IMR-90 (cell line): ENCODE measurements at regions not wholly inside any gene's neighbourhood (a gene's known extent, or its start where the extent isn't known, plus 50 kb on each side); places are given as distances from the start of the nearest gene placed in this dataset.

Experiments used
- ATAC-seq: fragments of 200-7000 bp; cut with Tn5 transposase; 2 replicates; pipeline ENCODE4 v1.9.1; 2020; ENCODE audit warnings: low read depth, mild to moderate bottlenecking, moderate library complexity
- BruUV-seq: library from RNA; stranded (reverse); fragments of 400-500 nt; replicated peaks from 2 replicates; lab custom pipeline; 2021; lab: Mats Ljungman, UMichigan
- CTCF ChIA-PET: fragments of 300-600 bp; formaldehyde crosslinking; extraction: SDS; loops from one replicate; lab custom pipeline; 2021; ENCODE audit warnings: antibody characterized with exemption; lab: Yijun Ruan, JAX
- POLR2A ChIA-PET: fragments of 300-600 bp; sonication (Branson Sonifier 250); formaldehyde crosslinking; loops from one replicate; lab custom pipeline; 2022; ENCODE audit warnings: antibody characterized with exemption; ENCODE audit not compliant: unreplicated experiment; lab: Charles Lee
- DNase-seq: peaks from one replicate; pipeline ENCODE4 v3.0.0; 2013
- H2AFZ ChIP-seq: replicated peaks from 2 replicates; pipeline ENCODE3; 2013; ENCODE audit warnings: low read length, mild to moderate bottlenecking; ENCODE audit not compliant: poor library complexity
- H2AK5ac ChIP-seq: 2 replicates; pipeline ENCODE4 v1.6.1; 2013; ENCODE audit warnings: low read depth, low read length, inconsistent platforms
- H2AK9ac ChIP-seq: replicated peaks from 2 replicates; pipeline ENCODE3; 2013; ENCODE audit warnings: mild to moderate bottlenecking, low read depth, low read length, moderate library complexity; ENCODE audit not compliant: poor library complexity
- H2BK120ac ChIP-seq: 2 replicates; pipeline ENCODE4 v1.6.1; 2013; ENCODE audit warnings: low read depth, low read length, inconsistent platforms
- H2BK15ac ChIP-seq: 3 replicates; pipeline ENCODE4 v1.6.1; 2013; ENCODE audit warnings: low read depth, low read length, inconsistent platforms
- H2BK20ac ChIP-seq: 2 replicates; pipeline ENCODE4 v1.6.1; 2013; ENCODE audit warnings: low read depth, mild to moderate bottlenecking, inconsistent platforms, low read length, moderate library complexity
- H2BK5ac ChIP-seq: 2 replicates; pipeline ENCODE4 v1.6.1; 2013; ENCODE audit warnings: mild to moderate bottlenecking, low read depth, low read length, inconsistent platforms; ENCODE audit not compliant: poor library complexity, severe bottlenecking
- H3K14ac ChIP-seq: replicated peaks from 2 replicates; pipeline ENCODE4 v1.6.1; 2013; ENCODE audit warnings: low read depth, low read length, inconsistent platforms
- H3K18ac ChIP-seq: 2 replicates; pipeline ENCODE4 v1.6.1; 2013; ENCODE audit warnings: low read depth, low read length, control low read depth
- H3K23ac ChIP-seq: 2 replicates; pipeline ENCODE4 v1.6.1; 2013; ENCODE audit warnings: low read depth, low read length, inconsistent platforms
- H3K27ac ChIP-seq: 2 replicates; pipeline ENCODE4 v1.5.1; 2013; ENCODE audit warnings: mild to moderate bottlenecking, control low read depth, low read length; ENCODE audit not compliant: insufficient read depth
- H3K27me3 ChIP-seq: 2 replicates; pipeline ENCODE4 v1.6.1; 2013; ENCODE audit warnings: low read length; ENCODE audit not compliant: control insufficient read depth, insufficient read depth
- H3K36me3 ChIP-seq: 2 replicates; pipeline ENCODE4 v1.6.1; 2013; ENCODE audit warnings: low read length, mixed read lengths; ENCODE audit not compliant: control insufficient read depth, insufficient read depth
- H3K4ac ChIP-seq: 2 replicates; pipeline ENCODE4 v1.6.1; 2013; ENCODE audit warnings: low read depth, low read length, inconsistent platforms
- H3K4me1 ChIP-seq: 2 replicates; pipeline ENCODE4 v1.6.1; 2013; ENCODE audit warnings: low read length, mixed read lengths; ENCODE audit not compliant: control insufficient read depth, insufficient read depth
- H3K4me2 ChIP-seq: 2 replicates; pipeline ENCODE4 v1.6.1; 2013; ENCODE audit warnings: low read depth, mild to moderate bottlenecking, control low read depth, low read length, moderate library complexity
- H3K4me3 ChIP-seq: 2 replicates; pipeline ENCODE4 v1.5.1; 2013; ENCODE audit warnings: low read depth, mild to moderate bottlenecking, control low read depth, low read length, moderate library complexity; ENCODE audit not compliant: insufficient read depth
- H3K56ac ChIP-seq: 2 replicates; pipeline ENCODE4 v1.6.1; 2013; ENCODE audit warnings: low read length, inconsistent platforms; ENCODE audit not compliant: insufficient read depth; ENCODE audit errors: extremely low read depth
- H3K79me1 ChIP-seq, 2 experiments: 2 replicates each; pipeline ENCODE4 v1.6.1; 2013; ENCODE audit warnings: low read length in 2 of 2, inconsistent platforms in 1 of 2, low read depth in 1 of 2
- H3K9ac ChIP-seq: 2 replicates; pipeline ENCODE4 v1.6.1; 2013; ENCODE audit warnings: low read depth, low read length, control low read depth
- H3K9me1 ChIP-seq: 2 replicates; pipeline ENCODE4 v1.6.1; 2013; ENCODE audit warnings: low read length, inconsistent platforms; ENCODE audit not compliant: insufficient read depth
- H3K9me3 ChIP-seq: 2 replicates; pipeline ENCODE4 v1.6.1; 2013; ENCODE audit warnings: low read length; ENCODE audit not compliant: control insufficient read depth, insufficient read depth
- H4K20me1 ChIP-seq: 2 replicates; pipeline ENCODE4 v1.6.1; 2013; ENCODE audit warnings: low read length, inconsistent platforms; ENCODE audit not compliant: insufficient read depth
- H4K5ac ChIP-seq: 2 replicates; pipeline ENCODE4 v1.6.1; 2013; ENCODE audit warnings: mild to moderate bottlenecking, low read depth, low read length, control low read depth
- H4K8ac ChIP-seq, 2 experiments: 2 replicates each; pipeline ENCODE4 v1.6.1; 2013; ENCODE audit warnings: low read depth in 2 of 2, low read length in 2 of 2, control low read depth in 1 of 2, inconsistent platforms in 1 of 2
- H4K91ac ChIP-seq: 2 replicates; pipeline ENCODE4 v1.6.1; 2013; ENCODE audit warnings: low read depth, low read length, inconsistent platforms; ENCODE audit not compliant: insufficient read depth
- MAZ ChIP-seq: IDR thresholded peaks from 2 replicates; pipeline ENCODE4 v1.6.1; 2012; ENCODE audit warnings: low read depth, mild to moderate bottlenecking, low read length, improper control_type of control experiment, moderate library complexity, borderline replicate concordance
- dilution Hi-C: fragments of 300-500 bp; cut with HindIII; formaldehyde crosslinking; loops from one replicate; pipeline ENCODE4 v1.14.3; 2018; ENCODE audit warnings: low sequenced_read_pairs; ENCODE audit not compliant: unreplicated experiment
- in situ Hi-C: fragments of 300-500 bp; cut with MboI; formaldehyde crosslinking; loops from 3 replicates; pipeline ENCODE4 v1.14.3; 2019; ENCODE audit warnings: low sequenced_read_pairs, inconsistent platforms, mixed read lengths
- intact Hi-C: fragments of 100-400 bp; cut with micrococcal nuclease; formaldehyde crosslinking; loops from 2 replicates; pipeline ENCODE4 v1.10.0; 2022
- TF ChIP-seq, protein P1 (sequence below): fragments of 150-350 bp; IDR thresholded peaks from 2 replicates; pipeline ENCODE4 v1.6.1; 2016; ENCODE audit warnings: low read depth, mild to moderate bottlenecking, low read length, moderate library complexity, borderline replicate concordance
- TF ChIP-seq, protein P2 (sequence below): conservative IDR thresholded peaks from 2 replicates; pipeline ENCODE4 v1.5.1; 2012; ENCODE audit warnings: mild to moderate bottlenecking, low read depth, low read length, improper control_type of control experiment

DNA sequence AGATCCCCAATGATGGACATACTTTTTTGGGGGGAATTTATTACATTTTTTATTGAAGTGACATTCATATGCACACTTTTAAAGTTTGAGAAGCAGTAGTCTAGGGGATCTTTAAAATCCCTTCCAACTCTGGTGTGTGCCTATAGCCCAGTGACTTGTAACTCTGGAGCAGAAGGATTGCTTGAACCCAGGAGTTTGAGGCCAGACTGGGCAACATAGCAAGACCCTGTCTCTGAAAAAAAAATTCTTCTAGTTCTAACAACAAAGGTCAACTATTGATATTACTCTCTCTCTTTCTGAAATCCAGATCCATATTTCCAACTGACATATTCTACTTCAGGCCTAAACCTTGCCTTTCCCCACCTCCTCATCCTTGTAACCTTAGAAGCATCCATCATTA is 148.2 kb upstream of the SPRY4 start:
- peak overlapping the region; percentile 92 for H2BK120ac ChIP-seq
- H4K5ac ChIP-seq, result peak overlapping the region; percentile 12; the same call in 1 of the 2 replicates
- H3K4me1 ChIP-seq, result peaks cover 5% of the 10 kb centered on the region; the same call in 1 of the 2 replicates
- peak overlapping the region; percentile 96 for H2BK20ac ChIP-seq
- intact Hi-C loops (no loop called here), dilution Hi-C loops (no loop called here), in situ Hi-C loops (no loop called here)
- no TSS peak for BruUV-seq
- H3K9me3 ChIP-seq, result no peaks in the 10 kb centered on the region
- H3K4ac ChIP-seq, result peak overlapping the region; percentile 93
- no peaks in the 10 kb centered on the region for H3K27me3 ChIP-seq
- ATAC-seq (no peak), DNase-seq (no peak)
- H4K20me1 ChIP-seq, result no peaks in the 10 kb centered on the region
- no peak overlapping the region; the same call in 1 of the 2 replicates for H3K4me2 ChIP-seq
- H2BK5ac ChIP-seq, result peak overlapping the region; percentile 89
- peaks cover 3 to 12% of the 10 kb centered on the region in 2 experiments; a peak in 1 of 4 replicates for H3K79me1 ChIP-seq
- H2AK9ac ChIP-seq, result no peak overlapping the region
- H3K36me3 ChIP-seq, result no peaks in the 10 kb centered on the region
- peak overlapping the region; percentile 89; the same call in 1 of the 2 replicates for H3K23ac ChIP-seq
- TF ChIP-seq, protein P1, sequence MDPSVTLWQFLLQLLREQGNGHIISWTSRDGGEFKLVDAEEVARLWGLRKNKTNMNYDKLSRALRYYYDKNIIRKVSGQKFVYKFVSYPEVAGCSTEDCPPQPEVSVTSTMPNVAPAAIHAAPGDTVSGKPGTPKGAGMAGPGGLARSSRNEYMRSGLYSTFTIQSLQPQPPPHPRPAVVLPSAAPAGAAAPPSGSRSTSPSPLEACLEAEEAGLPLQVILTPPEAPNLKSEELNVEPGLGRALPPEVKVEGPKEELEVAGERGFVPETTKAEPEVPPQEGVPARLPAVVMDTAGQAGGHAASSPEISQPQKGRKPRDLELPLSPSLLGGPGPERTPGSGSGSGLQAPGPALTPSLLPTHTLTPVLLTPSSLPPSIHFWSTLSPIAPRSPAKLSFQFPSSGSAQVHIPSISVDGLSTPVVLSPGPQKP, result no peak
- TF ChIP-seq MAZ, result no peak
- TF ChIP-seq, protein P2, sequence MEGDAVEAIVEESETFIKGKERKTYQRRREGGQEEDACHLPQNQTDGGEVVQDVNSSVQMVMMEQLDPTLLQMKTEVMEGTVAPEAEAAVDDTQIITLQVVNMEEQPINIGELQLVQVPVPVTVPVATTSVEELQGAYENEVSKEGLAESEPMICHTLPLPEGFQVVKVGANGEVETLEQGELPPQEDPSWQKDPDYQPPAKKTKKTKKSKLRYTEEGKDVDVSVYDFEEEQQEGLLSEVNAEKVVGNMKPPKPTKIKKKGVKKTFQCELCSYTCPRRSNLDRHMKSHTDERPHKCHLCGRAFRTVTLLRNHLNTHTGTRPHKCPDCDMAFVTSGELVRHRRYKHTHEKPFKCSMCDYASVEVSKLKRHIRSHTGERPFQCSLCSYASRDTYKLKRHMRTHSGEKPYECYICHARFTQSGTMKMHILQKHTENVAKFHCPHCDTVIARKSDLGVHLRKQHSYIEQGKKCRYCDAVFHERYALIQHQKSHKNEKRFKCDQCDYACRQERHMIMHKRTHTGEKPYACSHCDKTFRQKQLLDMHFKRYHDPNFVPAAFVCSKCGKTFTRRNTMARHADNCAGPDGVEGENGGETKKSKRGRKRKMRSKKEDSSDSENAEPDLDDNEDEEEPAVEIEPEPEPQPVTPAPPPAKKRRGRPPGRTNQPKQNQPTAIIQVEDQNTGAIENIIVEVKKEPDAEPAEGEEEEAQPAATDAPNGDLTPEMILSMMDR, result no peak
- peak overlapping the region; percentile 38; the same call in 1 of the 2 replicates for H3K18ac ChIP-seq
- peak overlapping the region; percentile 96 for H2AK5ac ChIP-seq
- H3K9me1 ChIP-seq, result peaks cover 24% of the 10 kb centered on the region
- H3K4me3 ChIP-seq, result no peak overlapping the region
- H4K91ac ChIP-seq, result peak overlapping the region; percentile 84
- H3K14ac ChIP-seq, result peak overlapping the region; percentile 91
- peak overlapping the region; percentile 6 to 81 for H4K8ac ChIP-seq
- H2AFZ ChIP-seq, result peak overlapping the region; percentile 53
- H3K56ac ChIP-seq, result peak overlapping the region; percentile 62; the same call in 1 of the 2 replicates
- H2BK15ac ChIP-seq, result peak overlapping the region; percentile 79; the same call in 1 of the 3 replicates
- ChIA-PET CTCF (no interaction called here), POLR2A (no interaction called here)
- H3K9ac ChIP-seq, result no peak overlapping the region; the same call in 1 of the 2 replicates
- no peak overlapping the region; the same call in 1 of the 2 replicates for H3K27ac ChIP-seq
